ENCODE measurements at regions not wholly inside any gene's neighbourhood (a gene's known extent, or its start where the extent isn't known, plus 50 kb on each side); places are given as distances from the start of the nearest gene placed in this dataset.
"Not testable (repeated sequence)": the region's sequence is repeated elsewhere in the genome, so short reads cannot be mapped to it uniquely, and the experiment has no call there.

DNA sequence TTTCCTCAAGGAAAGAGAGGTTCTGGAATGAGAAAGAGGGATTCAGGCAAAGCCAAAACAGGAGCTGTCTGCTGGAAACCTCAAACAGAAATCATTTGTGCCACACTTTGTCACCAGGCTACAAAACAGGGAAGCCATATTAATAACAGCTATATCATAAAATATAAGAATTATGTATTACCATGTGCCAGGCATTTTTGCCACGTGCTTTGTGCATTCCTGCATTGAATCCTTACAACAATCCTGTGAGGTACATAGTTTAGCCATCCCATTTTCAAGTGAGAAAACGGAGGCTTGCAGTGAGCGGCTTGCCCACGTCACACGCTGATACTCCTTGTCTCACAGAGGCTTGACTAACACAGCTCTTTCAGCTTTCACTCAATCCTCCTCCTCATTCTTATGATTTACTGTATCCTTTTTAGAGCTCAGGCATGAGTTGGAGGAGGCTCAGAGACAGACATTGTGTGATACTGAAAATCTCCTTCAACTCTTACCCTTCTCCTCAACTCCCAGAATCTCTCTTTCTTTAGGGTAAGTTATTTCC lies 148.4 kb upstream of the MEX3C start:
- no peak for TF ChIP-seq CTCF (IDR thresholded peaks at IDR 0.05; ENCODE audit: borderline replicate concordance, insufficient read depth, low read depth, low read length)
- no peak overlapping the region for H3K4me3 ChIP-seq (ENCODE audit: low read depth, low read length)

- H3K4me3 ChIP-seq (ENCODE audit: low read depth, low read length), result no peak overlapping the region
- TF ChIP-seq CTCF (IDR thresholded peaks at IDR 0.05; ENCODE audit: borderline replicate concordance, insufficient read depth, low read depth, low read length), result no peak
Observed at GRCh38 chr18:51346404-51346803, 148.9 kb upstream of the MEX3C start.

DNA sequence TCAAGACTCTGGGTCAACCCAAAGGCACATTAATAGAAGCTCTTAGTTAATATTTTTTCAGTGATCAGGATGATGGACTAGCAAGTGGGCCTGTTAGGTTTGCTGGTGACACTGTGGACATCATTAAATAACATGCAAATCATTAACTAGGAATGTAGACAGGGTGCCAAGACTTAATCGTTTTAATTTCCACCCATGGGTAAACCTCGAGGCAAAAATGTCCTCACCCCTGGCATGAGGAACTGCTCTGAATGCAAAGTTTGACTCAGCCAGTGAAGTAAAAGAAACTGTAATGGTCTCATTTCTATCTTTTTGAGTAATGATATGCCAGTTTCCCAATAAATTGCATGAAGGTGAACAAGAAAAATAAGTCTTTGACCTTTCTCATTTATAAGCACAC lies 152.6 kb upstream of the MEX3C start:
- TF ChIP-seq CTCF (IDR thresholded peaks at IDR 0.05; ENCODE audit: borderline replicate concordance, insufficient read depth, low read depth, low read length), result no peak
- no peak overlapping the region for H3K4me3 ChIP-seq (ENCODE audit: low read depth, low read length)

DNA sequence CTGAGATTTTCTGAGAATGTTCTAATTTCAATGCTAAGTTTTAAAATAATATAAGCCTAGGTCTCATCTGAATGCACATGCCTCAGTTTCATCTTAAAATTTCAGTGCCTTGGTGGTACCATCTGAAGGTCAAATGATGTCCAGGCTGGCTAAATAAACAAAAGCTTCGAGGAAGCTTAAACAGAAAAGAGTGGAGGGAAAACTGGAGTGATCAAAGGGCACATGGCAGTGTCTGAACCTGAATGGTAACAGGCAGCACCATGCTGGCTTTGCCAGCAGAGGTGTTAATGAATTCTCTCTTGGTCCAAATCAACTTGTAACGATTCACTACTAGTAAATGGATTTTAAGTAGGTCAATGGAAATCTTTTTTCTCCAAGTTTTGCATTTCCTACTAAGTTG lies 158.4 kb upstream of the MEX3C start:
- no peak overlapping the region for H3K4me3 ChIP-seq (ENCODE audit: low read depth, low read length)
- TF ChIP-seq CTCF (IDR thresholded peaks at IDR 0.05; ENCODE audit: borderline replicate concordance, insufficient read depth, low read depth, low read length), result no peak

DNA sequence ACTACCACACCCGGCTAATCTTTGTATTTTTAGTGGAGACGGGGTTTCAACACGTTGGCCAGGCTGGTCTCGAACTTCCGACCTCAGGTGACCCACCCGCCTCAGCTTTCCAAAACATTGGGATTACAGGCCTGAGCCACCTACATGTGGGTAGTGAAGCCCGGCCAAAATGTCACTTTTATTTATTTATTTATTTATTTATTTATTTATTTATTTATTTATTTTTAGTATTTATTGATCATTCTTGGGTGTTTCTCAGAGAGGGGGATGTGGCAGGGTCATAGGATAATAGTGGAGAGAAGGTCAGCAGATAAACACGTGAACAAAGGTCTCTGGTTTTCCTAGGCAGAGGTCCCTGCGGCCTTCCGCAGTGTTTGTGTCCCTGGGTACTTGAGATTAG lies 162.8 kb upstream of the MEX3C start:
- H3K4me3 ChIP-seq (ENCODE audit: low read depth, low read length), result not testable (repeated sequence)

- TF ChIP-seq CTCF (IDR thresholded peaks at IDR 0.05; ENCODE audit: borderline replicate concordance, insufficient read depth, low read depth, low read length), result no peak
- H3K4me3 ChIP-seq (ENCODE audit: low read depth, low read length), result no peak overlapping the region
Observed at GRCh38 chr18:51361130-51361860, 163.8 kb upstream of the MEX3C start.

GRCh38 chr18:51363384-51363783 lies 165.9 kb upstream of the MEX3C start:
- TF ChIP-seq CTCF (IDR thresholded peaks at IDR 0.05; ENCODE audit: borderline replicate concordance, insufficient read depth, low read depth, low read length), result no peak
- no peak overlapping the region for H3K4me3 ChIP-seq (ENCODE audit: low read depth, low read length)
